AG04450 (cell line): ENCODE measurements at regions not wholly inside any gene's neighbourhood (a gene's known extent, or its start where the extent isn't known, plus 50 kb on each side); places are given as distances from the start of the nearest gene placed in this dataset.

Experiments
- CTCF ChIA-PET: fragments of 300-600, 350-600 bp; formaldehyde crosslinking; extraction: SDS; loops from one replicate; lab custom pipeline; 2022; ENCODE audit warnings: antibody characterized with exemption, inconsistent platforms; lab: Charles Lee
- POLR2A ChIA-PET: fragments of 350-600 bp; formaldehyde crosslinking; extraction: SDS; loops from one replicate; lab custom pipeline; 2021; ENCODE audit warnings: antibody characterized with exemption, inconsistent platforms; lab: Yijun Ruan, JAX
- DNase-seq: peaks from one replicate; pipeline ENCODE4 v3.0.0-alpha.2; 2011; ENCODE audit warnings: low read depth, low spot score
- H3K27ac ChIP-seq: one replicate; pipeline ENCODE4 v1.5.1; 2012; ENCODE audit warnings: low read depth, low read length, control low read depth
- H3K27me3 ChIP-seq: one replicate; pipeline ENCODE4 v1.6.0; 2012; ENCODE audit warnings: low read length; ENCODE audit not compliant: control insufficient read depth, insufficient read depth
- H3K4me3 ChIP-seq: 2 replicates; pipeline ENCODE4 v1.5.1; 2011; ENCODE audit warnings: mild to moderate bottlenecking, low read depth, low read length, control low read depth
- H3K9me3 ChIP-seq: 2 replicates; pipeline ENCODE4 v1.5.1; 2012; ENCODE audit warnings: low read length; ENCODE audit not compliant: control insufficient read depth, insufficient read depth
- TF ChIP-seq, protein P1 (sequence below): IDR thresholded peaks from 2 replicates; pipeline ENCODE4 v1.5.1; 2011; ENCODE audit warnings: low read depth, low read length, control low read depth, inconsistent platforms

DNA sequence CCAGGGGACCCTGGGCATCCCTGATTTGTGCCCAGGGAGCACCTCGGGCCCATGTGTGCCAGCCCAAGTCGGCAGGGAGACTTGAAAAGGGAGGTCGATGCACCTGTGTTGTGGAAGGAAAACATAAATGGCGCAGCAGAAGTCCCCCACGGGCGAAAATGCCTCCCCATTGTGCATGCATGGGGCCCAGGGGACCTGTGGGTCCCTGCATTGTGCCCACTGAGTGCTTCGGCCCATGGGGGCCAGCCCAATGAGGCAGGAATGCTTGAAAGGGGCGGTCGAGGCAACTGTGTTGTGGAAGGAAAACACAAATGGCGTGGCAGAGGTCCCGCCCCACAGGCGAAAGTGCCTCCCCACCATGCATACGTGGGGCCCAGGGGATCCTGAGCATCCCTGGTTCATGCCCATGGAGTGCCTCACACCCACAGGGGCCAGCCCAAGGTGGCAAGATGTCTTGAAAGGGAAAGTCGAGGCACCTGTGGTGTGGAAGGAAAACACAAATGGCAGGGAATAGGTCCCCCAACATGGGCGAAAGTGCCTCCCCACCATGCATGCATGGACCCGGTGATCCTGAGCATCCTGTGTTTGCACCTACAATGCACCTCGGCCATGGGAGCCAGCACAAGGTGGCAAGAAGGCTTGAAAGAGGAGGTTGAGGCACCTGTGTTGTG, 368.0 kb downstream of the ALG10 start:
- TF ChIP-seq, protein P1, sequence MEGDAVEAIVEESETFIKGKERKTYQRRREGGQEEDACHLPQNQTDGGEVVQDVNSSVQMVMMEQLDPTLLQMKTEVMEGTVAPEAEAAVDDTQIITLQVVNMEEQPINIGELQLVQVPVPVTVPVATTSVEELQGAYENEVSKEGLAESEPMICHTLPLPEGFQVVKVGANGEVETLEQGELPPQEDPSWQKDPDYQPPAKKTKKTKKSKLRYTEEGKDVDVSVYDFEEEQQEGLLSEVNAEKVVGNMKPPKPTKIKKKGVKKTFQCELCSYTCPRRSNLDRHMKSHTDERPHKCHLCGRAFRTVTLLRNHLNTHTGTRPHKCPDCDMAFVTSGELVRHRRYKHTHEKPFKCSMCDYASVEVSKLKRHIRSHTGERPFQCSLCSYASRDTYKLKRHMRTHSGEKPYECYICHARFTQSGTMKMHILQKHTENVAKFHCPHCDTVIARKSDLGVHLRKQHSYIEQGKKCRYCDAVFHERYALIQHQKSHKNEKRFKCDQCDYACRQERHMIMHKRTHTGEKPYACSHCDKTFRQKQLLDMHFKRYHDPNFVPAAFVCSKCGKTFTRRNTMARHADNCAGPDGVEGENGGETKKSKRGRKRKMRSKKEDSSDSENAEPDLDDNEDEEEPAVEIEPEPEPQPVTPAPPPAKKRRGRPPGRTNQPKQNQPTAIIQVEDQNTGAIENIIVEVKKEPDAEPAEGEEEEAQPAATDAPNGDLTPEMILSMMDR: no peak
- no peaks in the 10 kb centered on the region for H3K27me3 ChIP-seq
- ChIA-PET POLR2A (no interaction called here), CTCF (no interaction called here)
- H3K4me3 ChIP-seq: no peak overlapping the region
- H3K27ac ChIP-seq: no peak overlapping the region
- peaks cover 100% of the 10 kb centered on the region for H3K9me3 ChIP-seq
- DNase-seq: no peak

DNA sequence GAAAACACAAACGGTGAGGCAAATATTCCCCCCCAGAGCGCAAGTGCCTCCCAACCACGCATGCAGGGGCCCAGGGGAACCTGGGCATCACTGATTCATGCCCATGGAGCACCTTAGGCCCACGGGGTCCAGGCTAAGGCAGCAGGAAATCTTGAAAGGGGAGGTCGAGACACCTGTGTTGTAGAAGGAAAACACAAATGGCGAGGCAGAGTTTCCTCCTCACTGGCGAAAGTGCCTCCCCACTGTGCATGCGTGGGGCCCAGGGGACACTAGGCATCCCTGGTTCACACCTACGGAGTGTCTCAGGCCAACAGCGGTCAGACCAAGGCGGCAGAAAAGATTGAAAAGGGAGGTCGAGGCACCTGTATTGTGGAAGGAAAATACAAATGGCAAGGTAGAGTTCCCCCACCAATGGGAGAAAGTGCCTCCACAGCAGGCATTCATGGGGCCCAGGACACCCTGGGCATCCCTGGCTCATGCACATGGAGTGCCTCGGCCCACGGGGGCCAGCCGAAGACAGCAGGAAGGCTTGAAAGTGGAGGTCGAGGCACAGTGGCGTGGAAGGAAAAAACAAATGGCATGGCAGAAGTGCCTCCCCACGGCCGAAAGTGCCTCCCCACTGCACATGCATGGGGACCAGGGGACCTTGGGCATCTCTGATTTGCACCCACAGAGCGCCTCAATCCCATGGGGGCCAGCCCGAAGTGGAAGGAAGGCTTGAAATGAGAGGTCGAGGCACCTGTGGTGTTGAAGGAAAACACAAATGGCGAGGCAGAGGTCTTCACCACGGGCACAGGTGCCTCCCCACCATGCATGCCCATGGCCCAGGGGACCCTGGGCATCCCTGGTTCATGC, 368.8 kb downstream of the ALG10 start:
- Histone ChIP-seq H3K27ac (no peak overlapping the region), H3K4me3 (no peak overlapping the region), H3K27me3 (no peaks in the 10 kb centered on the region), H3K9me3 (peaks cover 100% of the 10 kb centered on the region)
- TF ChIP-seq, protein P1: no peak
- CTCF ChIA-PET: no interaction called here
- POLR2A ChIA-PET: no interaction called here
- DNase-seq: no peak

DNA sequence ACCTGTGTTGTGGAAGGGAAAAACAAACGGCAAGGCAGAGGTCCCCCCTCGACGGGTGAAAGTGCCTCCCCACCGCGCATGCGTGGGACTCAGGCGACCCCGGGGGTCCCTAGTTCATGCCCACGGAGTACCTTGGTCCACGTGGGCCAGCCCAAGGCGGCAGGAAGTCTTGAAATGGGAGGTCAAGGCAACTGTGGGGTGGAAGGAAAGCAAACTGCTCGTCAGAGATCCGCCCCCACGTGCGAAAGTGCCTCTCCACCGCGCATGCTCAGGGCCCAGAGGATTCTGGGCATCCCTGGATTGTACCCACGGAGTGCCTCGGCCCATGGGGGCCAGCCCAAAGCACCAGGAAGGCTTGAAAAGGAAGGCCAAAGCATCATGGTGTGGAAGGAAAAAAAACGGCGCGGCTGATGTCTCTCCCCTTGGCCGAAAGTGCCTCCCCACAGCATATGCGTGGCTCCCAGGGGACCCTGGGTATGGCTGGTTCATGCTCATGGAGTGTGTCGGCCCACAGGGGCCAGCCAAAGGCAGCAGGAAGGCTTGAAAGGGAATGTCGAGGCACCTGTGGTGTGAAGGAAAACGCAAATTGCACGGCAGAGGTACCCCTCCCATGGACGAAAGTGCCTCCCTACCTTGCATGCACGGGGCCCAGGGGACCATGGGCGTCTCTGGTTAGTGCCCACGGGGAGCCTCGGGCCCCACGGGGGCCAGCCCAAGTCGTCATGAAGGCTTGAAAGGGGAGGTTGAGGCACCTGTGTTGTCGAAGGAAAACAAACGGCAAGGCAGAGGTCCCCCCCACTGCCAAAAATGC, 369.7 kb downstream of the ALG10 start:
- POLR2A ChIA-PET: no interaction called here
- TF ChIP-seq, protein P1: no peak

DNA sequence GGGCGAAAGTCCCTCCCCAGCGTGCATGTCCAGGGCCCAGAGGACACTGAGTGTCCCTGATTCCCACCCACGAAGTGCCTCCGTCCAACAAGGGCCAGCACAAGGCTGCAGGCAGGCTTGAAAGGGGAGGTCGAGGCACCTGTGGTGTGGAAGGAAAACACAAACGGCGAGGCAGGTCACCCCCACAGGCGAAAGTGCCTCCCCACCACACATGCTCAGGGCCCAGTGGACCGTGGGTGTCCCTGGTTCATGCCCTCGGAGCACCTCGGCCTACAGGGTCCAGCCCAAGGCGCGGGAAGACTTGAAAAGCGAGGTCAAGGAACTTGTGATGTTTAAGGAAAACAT, 370.4 kb downstream of the ALG10 start:
- CTCF ChIA-PET: no interaction called here
- Histone ChIP-seq H3K27me3 (no peaks in the 10 kb centered on the region), H3K27ac (no peak overlapping the region), H3K4me3 (no peak overlapping the region), H3K9me3 (peaks cover 100% of the 10 kb centered on the region)
- TF ChIP-seq, protein P1: no peak
- POLR2A ChIA-PET: no interaction called here
- DNase-seq: no peak

More for the DNA sequence above, 369.7 kb downstream of the ALG10 start:
- Histone ChIP-seq H3K27ac (no peak overlapping the region), H3K9me3 (peaks cover 100% of the 10 kb centered on the region), H3K4me3 (no peak overlapping the region), H3K27me3 (no peaks in the 10 kb centered on the region)
- DNase-seq: no peak
- CTCF ChIA-PET: no interaction called here
